ENCODE measurements at regions not wholly inside any gene's neighbourhood (a gene's known extent, or its start where the extent isn't known, plus 50 kb on each side); places are given as distances from the start of the nearest gene placed in this dataset.

DNA sequence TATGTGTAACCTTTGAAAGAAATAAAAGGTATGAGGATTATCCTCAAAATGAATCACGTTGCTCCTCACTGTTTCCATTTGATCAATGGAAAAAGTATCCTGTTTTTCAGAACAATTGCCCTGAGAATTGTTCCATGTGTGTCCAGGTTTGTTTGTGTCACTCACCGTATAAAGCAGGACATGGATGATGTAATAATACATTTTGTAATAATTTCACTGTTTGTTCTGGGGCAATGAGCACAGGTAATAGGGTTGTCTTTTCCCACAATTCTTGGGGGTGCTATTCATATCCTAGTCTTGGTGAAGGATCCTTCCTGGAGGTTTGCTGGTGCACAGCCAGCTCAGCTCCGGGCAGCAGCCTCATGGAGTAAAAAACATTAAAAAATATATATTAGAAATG is 510.8 kb upstream of the MCTP2 start:
- TF ChIP-seq POLR2A (IDR thresholded peaks at IDR 0.05) (no peak), CTCF (IDR thresholded peaks at IDR 0.05) (no peak), EP300 (IDR thresholded peaks at IDR 0.05; ENCODE audit: low read depth) (no peak), POLR2AphosphoS5 (IDR thresholded peaks at IDR 0.05) (no peak)
